ENCODE measurements at regions not wholly inside any gene's neighbourhood (a gene's known extent, or its start where the extent isn't known, plus 50 kb on each side); places are given as distances from the start of the nearest gene placed in this dataset.

DNA sequence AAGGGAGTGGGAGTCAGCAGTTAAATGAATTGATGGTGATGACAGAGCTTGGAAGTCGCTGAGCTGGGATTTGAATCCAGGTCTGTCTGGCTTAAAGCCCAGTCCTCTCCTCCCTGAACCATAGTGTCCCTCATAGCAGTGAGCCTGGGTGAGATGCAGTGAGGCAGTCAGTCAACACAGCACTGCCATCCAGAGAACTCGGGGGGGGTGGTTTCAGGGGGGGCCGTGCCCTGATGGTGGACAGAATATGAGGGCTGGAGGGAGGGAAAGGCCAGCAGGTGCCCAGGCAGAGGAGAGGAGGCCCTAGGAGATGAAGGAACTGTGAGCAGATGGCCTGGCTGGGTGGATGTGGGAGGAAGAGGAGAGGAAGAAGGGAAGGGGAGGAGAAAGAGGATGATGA lies 405.6 kb downstream of the PTPRU start:
- Histone ChIP-seq H3K4me1 (no peaks in the 10 kb centered on the region), H3K36me3 (no peaks in the 10 kb centered on the region), H3K27ac (no peak overlapping the region), H3K9me3 (no peaks in the 10 kb centered on the region), H3K4me3 (no peak overlapping the region), H3K27me3 (no peaks in the 10 kb centered on the region)
- no peak for DNase-seq (ENCODE audit: low spot score in 2 of 2)
- 47 to 76% methylated on average over 2 to 3 of the region's 3 CpGs for WGBS, 2 donors
- TF ChIP-seq, protein P1, sequence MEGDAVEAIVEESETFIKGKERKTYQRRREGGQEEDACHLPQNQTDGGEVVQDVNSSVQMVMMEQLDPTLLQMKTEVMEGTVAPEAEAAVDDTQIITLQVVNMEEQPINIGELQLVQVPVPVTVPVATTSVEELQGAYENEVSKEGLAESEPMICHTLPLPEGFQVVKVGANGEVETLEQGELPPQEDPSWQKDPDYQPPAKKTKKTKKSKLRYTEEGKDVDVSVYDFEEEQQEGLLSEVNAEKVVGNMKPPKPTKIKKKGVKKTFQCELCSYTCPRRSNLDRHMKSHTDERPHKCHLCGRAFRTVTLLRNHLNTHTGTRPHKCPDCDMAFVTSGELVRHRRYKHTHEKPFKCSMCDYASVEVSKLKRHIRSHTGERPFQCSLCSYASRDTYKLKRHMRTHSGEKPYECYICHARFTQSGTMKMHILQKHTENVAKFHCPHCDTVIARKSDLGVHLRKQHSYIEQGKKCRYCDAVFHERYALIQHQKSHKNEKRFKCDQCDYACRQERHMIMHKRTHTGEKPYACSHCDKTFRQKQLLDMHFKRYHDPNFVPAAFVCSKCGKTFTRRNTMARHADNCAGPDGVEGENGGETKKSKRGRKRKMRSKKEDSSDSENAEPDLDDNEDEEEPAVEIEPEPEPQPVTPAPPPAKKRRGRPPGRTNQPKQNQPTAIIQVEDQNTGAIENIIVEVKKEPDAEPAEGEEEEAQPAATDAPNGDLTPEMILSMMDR (IDR thresholded peaks at IDR 0.05), result no peak
- TF ChIP-seq POLR2A (IDR thresholded peaks at IDR 0.05) (no peak), EP300 (IDR thresholded peaks at IDR 0.05) (no peak)

DNA sequence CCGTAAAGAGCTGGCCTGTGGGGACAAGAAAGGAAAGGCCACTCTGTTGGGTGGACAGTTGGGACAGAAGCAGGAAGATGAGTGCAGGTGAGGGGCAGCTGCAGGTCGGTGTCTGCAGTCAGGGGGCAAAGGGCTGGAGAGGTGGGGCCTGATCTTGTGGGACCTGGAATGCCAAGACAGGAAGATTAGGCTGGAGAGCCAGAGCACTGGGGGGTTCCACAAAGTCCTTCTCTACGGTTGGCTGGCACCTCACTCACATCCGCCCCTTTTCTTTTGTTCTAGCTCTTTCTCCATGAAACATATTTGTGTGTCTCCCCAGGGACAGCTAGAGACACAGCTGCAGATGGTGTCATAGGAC lies 404.1 kb downstream of the PTPRU start:
- TF ChIP-seq POLR2A (IDR thresholded peaks at IDR 0.05), result no peak
- no peak for TF ChIP-seq EP300 (IDR thresholded peaks at IDR 0.05)
- TF ChIP-seq, protein P1 (IDR thresholded peaks at IDR 0.05), result no peak
- Histone ChIP-seq H3K27ac (no peak overlapping the region), H3K4me3 (no peak overlapping the region), H3K27me3 (no peaks in the 10 kb centered on the region), H3K9me3 (no peaks in the 10 kb centered on the region), H3K36me3 (no peaks in the 10 kb centered on the region), H3K4me1 (no peaks in the 10 kb centered on the region)
- 65 to 69% methylated on average over 4 of the region's 4 CpGs for WGBS, 2 donors
- no peak for DNase-seq (ENCODE audit: low spot score in 2 of 2)

DNA sequence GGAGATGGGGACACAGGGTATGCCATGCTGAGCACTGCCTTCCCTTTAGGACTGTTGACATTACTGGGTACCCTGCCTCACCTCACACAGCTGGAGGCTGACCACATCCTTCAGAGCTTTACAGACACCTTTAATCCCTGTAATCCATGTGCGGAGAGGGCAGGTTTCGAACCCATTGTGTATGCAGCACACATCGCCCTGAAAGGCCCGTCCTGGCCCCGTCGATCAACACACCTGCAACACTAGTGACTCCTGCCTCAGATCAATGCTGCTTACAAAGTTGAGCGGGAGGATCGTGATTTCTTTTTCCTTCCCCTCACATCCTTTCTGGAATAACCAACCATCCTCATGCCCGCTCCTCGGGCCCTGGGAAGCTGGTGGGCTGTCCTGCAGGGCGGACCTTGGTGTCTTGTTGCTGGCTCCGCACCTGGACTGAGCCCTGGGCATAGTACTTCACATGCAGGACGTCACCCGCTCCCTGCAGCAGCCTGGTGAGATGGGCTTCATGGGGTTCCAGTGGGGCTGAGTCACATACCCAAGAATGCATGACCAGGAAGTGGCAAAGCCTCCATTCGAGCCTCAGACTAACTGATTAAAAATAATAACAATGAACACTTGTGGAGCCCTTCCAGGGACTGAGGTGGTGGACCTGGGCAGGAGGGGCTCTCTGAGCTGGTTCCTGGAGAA lies 403.6 kb downstream of the PTPRU start:
- no peaks in the 10 kb centered on the region for H3K9me3 ChIP-seq
- no peaks in the 10 kb centered on the region for H3K27me3 ChIP-seq
- no peak overlapping the region for H3K4me3 ChIP-seq
- H3K27ac ChIP-seq, result no peak overlapping the region
- no peak for TF ChIP-seq EP300 (IDR thresholded peaks at IDR 0.05)
- TF ChIP-seq, protein P1 (IDR thresholded peaks at IDR 0.05), result no peak
- no peak for TF ChIP-seq POLR2A (IDR thresholded peaks at IDR 0.05)
- no peaks in the 10 kb centered on the region for H3K4me1 ChIP-seq
- WGBS, 2 donors, result 76 to 82% methylated on average over 15 of the region's 15 CpGs
- no peaks in the 10 kb centered on the region for H3K36me3 ChIP-seq
- no peak for DNase-seq (ENCODE audit: low spot score in 2 of 2)

DNA sequence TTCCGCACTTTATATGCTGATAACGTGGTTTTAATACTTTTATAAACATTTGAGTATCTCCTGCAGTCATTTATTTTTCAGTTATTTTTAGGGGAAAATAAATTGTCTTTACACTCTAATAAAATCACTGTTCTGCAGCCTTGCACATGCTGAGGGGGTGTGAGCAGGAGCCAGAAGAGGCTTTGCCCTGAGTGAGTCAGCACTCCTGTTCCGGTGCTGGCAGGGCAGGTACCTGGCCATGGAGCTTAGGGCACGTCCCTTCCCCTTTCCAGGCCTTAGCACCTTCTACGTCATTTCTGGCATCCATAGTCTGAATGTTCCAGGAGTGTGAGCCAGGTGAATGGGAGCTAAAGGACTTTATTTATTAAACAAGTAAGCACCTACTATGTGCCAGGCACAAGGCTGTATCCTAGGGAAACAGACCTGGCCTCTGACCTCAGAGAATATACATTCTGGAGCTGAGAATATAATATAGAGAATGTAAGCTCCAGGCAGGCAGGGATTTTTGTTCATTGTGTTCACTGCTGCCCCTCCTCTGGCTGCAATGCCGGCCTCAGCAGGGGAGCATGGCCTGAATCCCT lies 402.9 kb downstream of the PTPRU start:
- 72 to 84% methylated on average over 6 of the region's 6 CpGs for WGBS, 2 donors
- no peak for DNase-seq (ENCODE audit: low spot score in 2 of 2)
- H3K9me3 ChIP-seq, result no peaks in the 10 kb centered on the region
- H3K27me3 ChIP-seq, result no peaks in the 10 kb centered on the region
- H3K4me1 ChIP-seq, result no peaks in the 10 kb centered on the region
- no peak overlapping the region for H3K27ac ChIP-seq
- H3K4me3 ChIP-seq, result no peak overlapping the region
- H3K36me3 ChIP-seq, result no peaks in the 10 kb centered on the region
- TF ChIP-seq EP300 (IDR thresholded peaks at IDR 0.05), result no peak
- no peak for TF ChIP-seq POLR2A (IDR thresholded peaks at IDR 0.05)
- TF ChIP-seq, protein P1 (IDR thresholded peaks at IDR 0.05), result no peak

DNA sequence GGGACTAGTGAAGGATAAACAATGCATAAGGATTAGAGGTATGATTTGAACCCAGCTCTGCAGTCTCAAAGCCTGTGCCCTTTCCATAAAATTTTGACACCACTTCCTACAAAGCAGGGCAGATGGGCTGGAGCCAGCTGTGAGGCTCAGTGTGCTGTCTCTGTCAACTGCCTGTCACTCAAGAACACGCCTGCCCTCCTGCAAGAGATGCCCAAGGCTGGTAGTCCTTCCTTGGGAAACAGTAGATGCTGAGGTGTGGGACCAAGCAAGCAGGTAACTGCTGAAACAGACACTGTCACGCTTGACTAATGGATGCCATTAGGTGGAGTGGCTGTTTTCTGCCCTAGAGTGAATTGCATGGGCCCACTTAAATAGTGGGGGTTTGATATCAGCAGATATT lies 402.0 kb downstream of the PTPRU start:
- no peak for TF ChIP-seq EP300 (IDR thresholded peaks at IDR 0.05)
- TF ChIP-seq POLR2A (IDR thresholded peaks at IDR 0.05), result no peak
- TF ChIP-seq, protein P1 (IDR thresholded peaks at IDR 0.05), result no peak
- Histone ChIP-seq H3K36me3 (no peaks in the 10 kb centered on the region), H3K4me3 (no peak overlapping the region), H3K4me1 (no peaks in the 10 kb centered on the region), H3K27me3 (no peaks in the 10 kb centered on the region), H3K27ac (no peak overlapping the region), H3K9me3 (no peaks in the 10 kb centered on the region)
- 83 to 88% methylated on average over 2 of the region's 2 CpGs for WGBS, 2 donors
- no peak for DNase-seq (ENCODE audit: low spot score in 2 of 2)
